ENCODE measurements at regions not wholly inside any gene's neighbourhood (a gene's known extent, or its start where the extent isn't known, plus 50 kb on each side); places are given as distances from the start of the nearest gene placed in this dataset.

- DNase-seq (ENCODE audit: extremely low read depth, low read depth) = no peak
- TF ChIP-seq, protein P1, sequence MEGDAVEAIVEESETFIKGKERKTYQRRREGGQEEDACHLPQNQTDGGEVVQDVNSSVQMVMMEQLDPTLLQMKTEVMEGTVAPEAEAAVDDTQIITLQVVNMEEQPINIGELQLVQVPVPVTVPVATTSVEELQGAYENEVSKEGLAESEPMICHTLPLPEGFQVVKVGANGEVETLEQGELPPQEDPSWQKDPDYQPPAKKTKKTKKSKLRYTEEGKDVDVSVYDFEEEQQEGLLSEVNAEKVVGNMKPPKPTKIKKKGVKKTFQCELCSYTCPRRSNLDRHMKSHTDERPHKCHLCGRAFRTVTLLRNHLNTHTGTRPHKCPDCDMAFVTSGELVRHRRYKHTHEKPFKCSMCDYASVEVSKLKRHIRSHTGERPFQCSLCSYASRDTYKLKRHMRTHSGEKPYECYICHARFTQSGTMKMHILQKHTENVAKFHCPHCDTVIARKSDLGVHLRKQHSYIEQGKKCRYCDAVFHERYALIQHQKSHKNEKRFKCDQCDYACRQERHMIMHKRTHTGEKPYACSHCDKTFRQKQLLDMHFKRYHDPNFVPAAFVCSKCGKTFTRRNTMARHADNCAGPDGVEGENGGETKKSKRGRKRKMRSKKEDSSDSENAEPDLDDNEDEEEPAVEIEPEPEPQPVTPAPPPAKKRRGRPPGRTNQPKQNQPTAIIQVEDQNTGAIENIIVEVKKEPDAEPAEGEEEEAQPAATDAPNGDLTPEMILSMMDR (IDR thresholded peaks at IDR 0.05; ENCODE audit: low read depth, low read length) = no peak
These were observed 239.8 kb upstream of the EGLN3 start for GRCh38 chr14:34190717-34191116.

GRCh38 chr14:34189866-34190265, 239.0 kb upstream of the EGLN3 start:
- no peak for DNase-seq (ENCODE audit: extremely low read depth, low read depth)
- TF ChIP-seq, protein P1 (IDR thresholded peaks at IDR 0.05; ENCODE audit: low read depth, low read length) = no peak

GRCh38 chr14:34187519-34188044, 236.7 kb upstream of the EGLN3 start:
- TF ChIP-seq, protein P1 (IDR thresholded peaks at IDR 0.05; ENCODE audit: low read depth, low read length) = no peak
- no peak for DNase-seq (ENCODE audit: extremely low read depth, low read depth)

DNA sequence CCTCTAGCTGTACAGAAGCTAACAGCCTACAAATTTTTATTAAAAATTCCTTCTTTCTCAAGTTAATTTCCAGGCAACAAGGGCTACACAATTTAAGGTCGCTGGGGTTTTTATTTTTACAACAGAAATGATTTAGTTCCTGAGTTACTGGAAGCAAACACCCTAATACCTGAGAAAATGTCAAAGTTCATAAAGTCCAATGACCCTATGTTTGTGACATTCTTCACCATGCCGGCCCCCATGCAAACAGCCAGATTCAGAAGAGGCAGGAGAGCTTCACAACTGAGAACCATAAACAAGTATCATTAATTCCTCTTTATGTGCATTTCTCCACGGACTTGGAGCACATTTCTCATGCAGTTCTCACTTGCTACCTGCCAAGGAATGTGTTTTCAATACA, 236.2 kb upstream of the EGLN3 start:
- TF ChIP-seq, protein P1 (IDR thresholded peaks at IDR 0.05; ENCODE audit: low read depth, low read length) = no peak
- DNase-seq (ENCODE audit: extremely low read depth, low read depth) = no peak

- TF ChIP-seq, protein P1 (IDR thresholded peaks at IDR 0.05; ENCODE audit: low read depth, low read length) = no peak
- DNase-seq (ENCODE audit: extremely low read depth, low read depth) = no peak
These were observed 233.3 kb upstream of the EGLN3 start for GRCh38 chr14:34184126-34184525.

DNA sequence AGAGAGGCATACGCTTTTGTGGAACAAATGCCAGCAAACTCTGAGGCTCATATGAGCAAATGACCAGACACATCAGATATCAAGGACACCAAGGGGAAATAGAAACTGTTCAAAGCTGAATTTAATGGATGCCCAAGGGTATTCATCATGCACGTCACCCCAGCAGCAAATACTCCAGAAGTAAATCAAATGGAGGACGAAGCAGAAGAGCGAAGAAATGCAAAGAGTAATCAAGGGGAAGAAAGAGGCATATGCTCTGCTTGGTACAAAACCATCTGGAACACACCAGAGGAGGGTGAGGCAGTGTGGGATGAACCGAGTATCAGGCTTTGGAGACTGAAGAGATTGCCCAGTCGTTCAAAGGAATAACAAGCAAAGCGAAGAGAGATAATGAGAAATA, 232.6 kb upstream of the EGLN3 start:
- no peak for DNase-seq (ENCODE audit: extremely low read depth, low read depth)
- TF ChIP-seq, protein P1 (IDR thresholded peaks at IDR 0.05; ENCODE audit: low read depth, low read length) = no peak

DNA sequence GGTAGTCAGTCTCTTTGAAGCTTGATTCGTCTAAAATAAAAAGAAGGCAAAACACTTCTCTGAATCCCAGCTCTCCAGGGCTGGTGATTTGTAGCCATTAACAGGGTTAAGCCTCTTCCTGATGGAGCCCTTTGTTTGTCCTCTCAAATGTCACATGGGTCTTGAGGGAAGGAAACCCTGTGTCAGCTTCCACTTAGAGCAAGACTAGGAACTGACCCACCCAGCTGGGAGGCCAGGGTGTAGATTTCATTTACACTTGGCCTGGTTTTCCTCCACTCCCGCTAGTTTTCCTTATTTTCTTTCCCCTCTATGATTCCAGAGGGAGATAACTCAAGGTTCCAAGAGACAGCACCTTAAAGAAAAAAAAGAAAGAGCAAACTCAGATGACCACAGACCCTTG, 230.5 kb upstream of the EGLN3 start:
- no peak for DNase-seq (ENCODE audit: extremely low read depth, low read depth)
- TF ChIP-seq, protein P1 (IDR thresholded peaks at IDR 0.05; ENCODE audit: low read depth, low read length) = no peak
